Spleen (tissue), 7 donors: ENCODE measurements at regions not wholly inside any gene's neighbourhood (a gene's known extent, or its start where the extent isn't known, plus 50 kb on each side); places are given as distances from the start of the nearest gene placed in this dataset.

ENCODE experiments used
- CTCF ChIP-seq, 11 experiments: fragments of 200-600 bp in 7 of 11; fragments of 450-650 bp in 4 of 11; sonication (generic) in 4 of 11; IDR thresholded peaks in 8 of 11; conservative IDR thresholded peaks in 3 of 11; 1 replicate in 7 of 11; 2 replicates in 4 of 11; pipeline versions ENCODE4 v1.4.0 to v1.8.0; 2016 to 2021; ENCODE audit warnings: antibody characterized with exemption in 11 of 11, inconsistent platforms in 4 of 11, mild to moderate bottlenecking in 1 of 11
- POLR2A ChIP-seq, 3 donors: fragments of 450-650 bp; IDR thresholded peaks; one replicate each; pipeline ENCODE4 v1.5.1; 2017; ENCODE audit warnings: antibody characterized with exemption in 3 of 3, mild to moderate bottlenecking in 1 of 3
- POLR2AphosphoS5 ChIP-seq, 3 donors: sonication (generic); formaldehyde crosslinking; IDR thresholded peaks; one replicate each; pipeline ENCODE4 v1.5.1; 2017; ENCODE audit warnings: antibody characterized with exemption in 3 of 3
- donor health status: DM: no; HTN: no; CAD: no; lungs with moderate emphysema.
- donor health status: DM: no; HTN: no; CAD: no.
- donor health status: DM: no; HTN: no; CAD: no.

- TF ChIP-seq POLR2A (IDR thresholded peaks at IDR 0.05): no peak
- TF ChIP-seq CTCF (IDR thresholded peaks at IDR 0.05 in 8 of 11, conservative IDR thresholded peaks at IDR 0.05 in 3 of 11): no peak
- TF ChIP-seq POLR2AphosphoS5 (IDR thresholded peaks at IDR 0.05): no peak
Observed at GRCh38 chr1:99571092-99571734, 74.7 kb upstream of the PALMD start.
